ENCODE measurements at regions not wholly inside any gene's neighbourhood (a gene's known extent, or its start where the extent isn't known, plus 50 kb on each side); places are given as distances from the start of the nearest gene placed in this dataset.

DNA sequence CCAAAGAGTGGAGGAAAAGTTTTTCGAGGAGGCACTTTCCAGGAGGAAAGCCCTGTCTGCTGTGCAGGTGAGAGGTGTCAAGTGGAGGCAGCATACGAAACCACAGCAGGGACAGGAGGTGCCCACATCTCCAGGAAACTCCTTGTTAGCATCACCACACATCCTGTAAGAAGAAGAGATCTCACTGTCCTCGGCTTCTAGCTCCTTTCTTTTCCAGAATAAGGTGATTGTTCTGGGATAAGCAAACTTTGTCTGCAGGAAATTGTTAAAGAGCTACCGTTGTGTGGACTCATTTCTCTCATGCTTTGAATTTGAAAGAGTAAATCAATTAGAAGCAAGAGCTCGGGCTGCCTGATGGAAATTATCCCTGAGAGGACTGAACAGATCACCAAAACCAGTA lies 269.4 kb downstream of the CXCL12 start:
- TF ChIP-seq, protein P1, sequence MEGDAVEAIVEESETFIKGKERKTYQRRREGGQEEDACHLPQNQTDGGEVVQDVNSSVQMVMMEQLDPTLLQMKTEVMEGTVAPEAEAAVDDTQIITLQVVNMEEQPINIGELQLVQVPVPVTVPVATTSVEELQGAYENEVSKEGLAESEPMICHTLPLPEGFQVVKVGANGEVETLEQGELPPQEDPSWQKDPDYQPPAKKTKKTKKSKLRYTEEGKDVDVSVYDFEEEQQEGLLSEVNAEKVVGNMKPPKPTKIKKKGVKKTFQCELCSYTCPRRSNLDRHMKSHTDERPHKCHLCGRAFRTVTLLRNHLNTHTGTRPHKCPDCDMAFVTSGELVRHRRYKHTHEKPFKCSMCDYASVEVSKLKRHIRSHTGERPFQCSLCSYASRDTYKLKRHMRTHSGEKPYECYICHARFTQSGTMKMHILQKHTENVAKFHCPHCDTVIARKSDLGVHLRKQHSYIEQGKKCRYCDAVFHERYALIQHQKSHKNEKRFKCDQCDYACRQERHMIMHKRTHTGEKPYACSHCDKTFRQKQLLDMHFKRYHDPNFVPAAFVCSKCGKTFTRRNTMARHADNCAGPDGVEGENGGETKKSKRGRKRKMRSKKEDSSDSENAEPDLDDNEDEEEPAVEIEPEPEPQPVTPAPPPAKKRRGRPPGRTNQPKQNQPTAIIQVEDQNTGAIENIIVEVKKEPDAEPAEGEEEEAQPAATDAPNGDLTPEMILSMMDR (IDR thresholded peaks at IDR 0.05): no peak
- TF ChIP-seq POLR2AphosphoS5 (IDR thresholded peaks at IDR 0.05; ENCODE audit: low read depth, low read length): no peak
- TF ChIP-seq, protein P2, sequence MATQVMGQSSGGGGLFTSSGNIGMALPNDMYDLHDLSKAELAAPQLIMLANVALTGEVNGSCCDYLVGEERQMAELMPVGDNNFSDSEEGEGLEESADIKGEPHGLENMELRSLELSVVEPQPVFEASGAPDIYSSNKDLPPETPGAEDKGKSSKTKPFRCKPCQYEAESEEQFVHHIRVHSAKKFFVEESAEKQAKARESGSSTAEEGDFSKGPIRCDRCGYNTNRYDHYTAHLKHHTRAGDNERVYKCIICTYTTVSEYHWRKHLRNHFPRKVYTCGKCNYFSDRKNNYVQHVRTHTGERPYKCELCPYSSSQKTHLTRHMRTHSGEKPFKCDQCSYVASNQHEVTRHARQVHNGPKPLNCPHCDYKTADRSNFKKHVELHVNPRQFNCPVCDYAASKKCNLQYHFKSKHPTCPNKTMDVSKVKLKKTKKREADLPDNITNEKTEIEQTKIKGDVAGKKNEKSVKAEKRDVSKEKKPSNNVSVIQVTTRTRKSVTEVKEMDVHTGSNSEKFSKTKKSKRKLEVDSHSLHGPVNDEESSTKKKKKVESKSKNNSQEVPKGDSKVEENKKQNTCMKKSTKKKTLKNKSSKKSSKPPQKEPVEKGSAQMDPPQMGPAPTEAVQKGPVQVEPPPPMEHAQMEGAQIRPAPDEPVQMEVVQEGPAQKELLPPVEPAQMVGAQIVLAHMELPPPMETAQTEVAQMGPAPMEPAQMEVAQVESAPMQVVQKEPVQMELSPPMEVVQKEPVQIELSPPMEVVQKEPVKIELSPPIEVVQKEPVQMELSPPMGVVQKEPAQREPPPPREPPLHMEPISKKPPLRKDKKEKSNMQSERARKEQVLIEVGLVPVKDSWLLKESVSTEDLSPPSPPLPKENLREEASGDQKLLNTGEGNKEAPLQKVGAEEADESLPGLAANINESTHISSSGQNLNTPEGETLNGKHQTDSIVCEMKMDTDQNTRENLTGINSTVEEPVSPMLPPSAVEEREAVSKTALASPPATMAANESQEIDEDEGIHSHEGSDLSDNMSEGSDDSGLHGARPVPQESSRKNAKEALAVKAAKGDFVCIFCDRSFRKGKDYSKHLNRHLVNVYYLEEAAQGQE (IDR thresholded peaks at IDR 0.05; ENCODE audit: insufficient read depth in 1 of 2, low read depth in 2 of 2, low read length in 1 of 2): no peak
- no peak for TF ChIP-seq SIN3A (IDR thresholded peaks at IDR 0.05; ENCODE audit: borderline replicate concordance, insufficient read depth, low read depth, low read length)
- TF ChIP-seq TCF7L2 (IDR thresholded peaks at IDR 0.05; ENCODE audit: low read depth, low read length): no peak
